Mucosa of gallbladder (tissue), 1 donor: ENCODE measurements at regions not wholly inside any gene's neighbourhood (a gene's known extent, or its start where the extent isn't known, plus 50 kb on each side); places are given as distances from the start of the nearest gene placed in this dataset.
A peak's percentile ranks its signal among the peaks of the same experiment; 100 is the strongest.
"Not testable (repeated sequence)": the region's sequence is repeated elsewhere in the genome, so short reads cannot be mapped to it uniquely, and the experiment has no call there.

ENCODE experiments used
- DNase-seq: peaks from one replicate; pipeline ENCODE4 v3.0.0-alpha.2; 2020; ENCODE audit warnings: low spot score
- donor health status: DM: no; HTN: no; CAD: no.

- DNase-seq: no peak
Observed at GRCh38 chr1:187883356-187883755, 1054.6 kb downstream of the PLA2G4A start.

GRCh38 chr1:187891993-187892682, 1063.4 kb downstream of the PLA2G4A start:
- no peak for DNase-seq

DNA sequence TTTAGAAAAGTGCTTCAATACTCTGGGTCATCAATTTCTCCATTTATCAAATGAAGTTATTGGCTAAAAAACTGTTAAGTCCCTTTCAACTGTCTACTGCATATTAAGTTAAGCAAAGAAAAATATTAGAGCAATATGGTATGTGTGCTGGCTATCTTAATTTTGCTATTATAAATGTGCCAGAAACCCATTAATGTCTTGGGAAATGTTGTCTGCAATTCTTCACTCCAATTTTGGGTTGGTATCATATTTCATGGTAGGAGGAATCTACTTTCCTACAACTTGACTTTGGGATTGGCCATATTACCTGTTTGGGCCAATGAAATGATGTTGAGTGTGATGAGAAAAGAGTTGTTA, 1063.9 kb downstream of the PLA2G4A start:
- DNase-seq: no peak

- DNase-seq: no peak
Observed at GRCh38 chr1:187893471-187893870, 1064.7 kb downstream of the PLA2G4A start.

- DNase-seq: no peak
Observed at GRCh38 chr1:187894349-187894748, 1065.6 kb downstream of the PLA2G4A start.

GRCh38 chr1:187903223-187903622, 1074.5 kb downstream of the PLA2G4A start:
- DNase-seq: no peak

- DNase-seq: no peak
Observed at GRCh38 chr1:187909382-187909781, 1080.6 kb downstream of the PLA2G4A start.

- DNase-seq: no peak
Observed at GRCh38 chr1:187911820-187912219, 1083.1 kb downstream of the PLA2G4A start.

DNA sequence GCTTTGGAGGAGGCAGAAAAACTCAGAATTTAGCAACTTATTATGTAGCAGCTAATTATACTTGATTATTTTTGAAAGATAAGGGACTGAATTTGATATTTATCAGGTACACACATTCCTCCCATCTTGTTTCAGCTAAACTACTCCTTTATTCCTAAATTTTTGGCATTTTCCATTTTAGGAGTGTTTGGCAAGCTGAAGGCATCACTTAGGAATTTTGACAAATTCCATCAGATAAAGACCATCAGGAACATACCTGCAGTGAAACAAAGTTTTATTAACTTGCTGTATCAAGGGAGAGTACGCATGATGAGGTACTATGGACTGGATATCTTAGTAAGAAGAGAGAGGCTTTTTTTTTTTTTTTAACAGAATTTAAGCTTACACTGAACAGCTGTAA, 1092.2 kb downstream of the PLA2G4A start:
- DNase-seq: no peak

DNA sequence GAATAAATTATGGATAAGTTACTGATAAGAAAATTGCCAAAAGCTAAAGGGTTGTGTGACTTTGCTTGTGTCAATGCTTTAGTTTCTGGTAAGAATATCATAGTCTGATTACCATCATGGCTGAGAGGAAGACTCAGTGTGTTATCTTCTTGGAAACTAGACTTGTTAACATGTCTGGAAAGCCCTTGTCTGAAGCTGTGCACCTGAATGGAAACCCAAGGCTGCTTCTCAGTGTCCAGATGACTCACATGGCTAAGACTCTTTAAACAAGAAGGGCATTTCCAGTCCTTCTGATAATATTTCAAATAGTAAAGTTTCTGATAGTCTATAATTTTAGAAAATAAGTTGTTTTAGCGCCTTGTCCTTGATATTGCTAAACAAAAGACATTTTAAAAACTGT, 1092.7 kb downstream of the PLA2G4A start:
- DNase-seq: no peak

GRCh38 chr1:187922255-187922654, 1093.5 kb downstream of the PLA2G4A start:
- no peak for DNase-seq

DNA sequence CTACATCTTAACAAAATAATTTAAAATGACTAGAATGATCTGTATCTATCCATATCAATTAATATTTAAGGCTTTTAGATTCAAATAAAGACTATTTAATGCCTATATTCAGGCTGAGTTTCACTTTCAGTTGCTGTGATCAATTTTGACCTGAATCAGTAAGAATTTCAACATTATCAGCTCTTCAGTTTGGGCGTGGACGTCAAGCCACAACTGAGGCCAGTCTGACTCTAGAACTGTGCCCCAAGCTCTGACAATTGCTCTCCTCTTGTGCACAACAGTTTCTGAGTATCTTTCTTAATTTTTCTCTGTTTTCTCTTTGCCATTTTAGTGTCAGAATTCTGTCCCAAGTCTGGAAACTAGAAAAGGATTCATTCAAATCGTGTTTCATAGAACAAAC, 1095.5 kb downstream of the PLA2G4A start:
- no peak for DNase-seq

GRCh38 chr1:187928288-187928687, 1099.5 kb downstream of the PLA2G4A start:
- peak; percentile 46 for DNase-seq

DNA sequence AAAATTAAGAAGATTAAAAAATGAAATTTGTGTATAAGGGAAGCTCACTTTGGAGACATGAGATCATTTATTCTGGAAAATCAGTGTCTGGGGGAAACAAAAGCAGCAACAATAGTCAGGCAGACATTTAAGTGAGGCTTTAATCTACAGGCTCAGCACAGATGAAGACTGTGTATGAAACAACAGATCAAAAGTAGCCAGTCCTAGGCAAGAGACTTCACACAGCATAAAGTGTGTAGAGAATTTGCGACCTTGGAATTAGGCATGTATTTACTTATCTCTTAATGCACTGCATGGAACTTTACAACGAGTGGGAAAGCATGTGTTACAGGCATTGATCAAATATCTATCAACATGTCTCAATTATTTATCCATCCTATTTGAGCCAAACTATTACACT, 1099.9 kb downstream of the PLA2G4A start:
- no peak for DNase-seq

- no peak for DNase-seq
Observed at GRCh38 chr1:187931776-187932175, 1103.0 kb downstream of the PLA2G4A start.

DNA sequence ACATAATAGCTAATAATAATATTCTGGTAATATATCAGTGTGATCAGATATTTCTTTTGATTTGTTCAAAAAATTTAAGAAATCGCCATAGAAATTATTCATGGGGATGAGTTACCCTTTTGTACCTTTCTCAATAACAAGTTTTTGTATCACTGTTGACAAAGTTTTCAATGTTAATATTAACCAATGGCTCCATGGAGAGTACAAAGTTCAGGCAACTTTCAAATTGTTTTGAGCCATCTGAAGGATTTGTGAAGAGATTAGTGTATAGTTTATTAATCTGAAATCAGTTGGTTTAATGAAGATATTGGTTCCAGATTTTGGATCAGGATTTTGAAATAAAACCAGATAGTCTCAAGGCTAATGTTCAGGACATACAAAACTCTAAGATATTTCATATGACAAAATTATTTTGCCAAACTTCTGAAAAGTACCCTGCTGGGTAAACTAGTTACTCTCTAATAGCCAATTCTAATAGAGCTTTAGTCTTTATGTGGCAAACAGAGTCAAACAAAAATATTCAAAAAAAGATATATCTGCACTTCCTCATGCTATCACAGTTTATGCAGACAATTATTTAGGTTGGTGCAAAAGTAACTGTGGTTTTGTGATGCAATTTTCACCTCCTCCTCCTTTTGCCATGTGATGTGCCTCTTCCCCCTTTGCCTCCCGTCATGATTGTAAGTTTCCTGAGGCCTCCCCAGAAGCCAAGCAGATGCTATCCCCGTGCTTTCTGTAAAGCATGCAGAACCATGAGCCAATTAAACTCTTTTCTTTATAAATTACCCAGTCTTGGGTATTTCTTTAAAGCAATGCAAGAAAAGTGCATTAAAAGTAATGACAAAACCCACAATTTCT, 1105.0 kb downstream of the PLA2G4A start:
- DNase-seq: no peak

DNA sequence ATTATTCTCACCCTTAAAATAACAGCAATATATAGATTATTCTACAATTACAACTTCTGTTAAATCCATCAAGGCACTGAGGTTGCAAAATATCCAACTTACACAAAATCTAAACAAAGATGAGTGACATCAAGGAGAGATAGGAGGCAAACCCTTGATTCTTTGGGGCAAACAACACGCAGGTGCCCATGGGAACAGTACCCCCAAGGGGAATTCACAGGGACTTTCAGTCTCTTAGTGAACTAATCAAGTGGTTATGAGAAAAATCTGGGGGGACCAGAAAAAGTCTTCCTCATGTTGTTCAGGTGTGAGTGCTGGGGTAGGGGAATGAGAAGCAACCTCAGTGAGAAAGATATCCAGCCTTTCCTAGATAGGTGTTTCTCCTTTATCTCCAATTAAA, 1107.9 kb downstream of the PLA2G4A start:
- no peak for DNase-seq

- DNase-seq: no peak
Observed at GRCh38 chr1:187938092-187938491, 1109.3 kb downstream of the PLA2G4A start.

GRCh38 chr1:187942986-187943385, 1114.2 kb downstream of the PLA2G4A start:
- no peak for DNase-seq

DNA sequence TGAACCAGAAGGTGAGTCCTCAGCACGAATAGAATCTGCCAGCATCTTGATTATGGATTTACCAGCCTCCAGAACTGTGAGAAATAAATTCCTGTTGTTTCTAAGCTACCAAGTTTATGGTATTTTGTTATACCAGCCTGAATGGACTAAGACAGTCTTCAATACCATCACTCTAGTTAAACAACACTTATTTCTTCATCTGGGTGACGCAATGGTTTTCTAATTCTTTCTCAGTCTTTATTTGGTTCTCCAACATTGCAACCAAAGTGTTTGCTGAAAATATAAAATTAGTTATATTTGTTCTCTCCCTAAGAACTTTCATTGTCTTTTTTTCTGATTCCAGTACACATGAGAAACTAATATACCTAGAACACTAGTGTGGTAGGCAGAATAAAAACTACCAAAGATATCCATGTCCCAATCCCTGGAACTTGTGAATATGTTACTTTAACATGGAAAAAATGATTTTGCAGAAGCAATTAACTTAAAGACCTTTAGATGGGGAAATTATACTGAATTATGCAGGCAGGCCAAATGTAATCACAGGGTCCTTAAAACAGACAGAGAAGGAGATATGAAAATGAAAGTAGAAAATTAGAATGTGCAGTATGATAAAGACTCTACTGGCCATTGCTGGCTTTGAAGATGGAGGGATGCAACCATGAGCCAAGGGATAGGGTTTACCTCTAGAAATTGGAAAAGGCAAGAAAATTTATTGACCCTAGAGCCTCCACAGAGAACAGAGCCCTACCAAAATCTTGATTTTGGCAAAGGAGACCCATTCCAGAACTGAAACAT, 1115.1 kb downstream of the PLA2G4A start:
- no peak for DNase-seq

- not testable (repeated sequence) for DNase-seq
Observed at GRCh38 chr1:187946661-187947060, 1117.9 kb downstream of the PLA2G4A start.

GRCh38 chr1:187947359-187947758, 1118.6 kb downstream of the PLA2G4A start:
- no peak for DNase-seq
